Endothelial cell of hepatic sinusoid (primary cell): ENCODE measurements at regions not wholly inside any gene's neighbourhood (a gene's known extent, or its start where the extent isn't known, plus 50 kb on each side); places are given as distances from the start of the nearest gene placed in this dataset.
"Not testable (repeated sequence)": the region's sequence is repeated elsewhere in the genome, so short reads cannot be mapped to it uniquely, and the experiment has no call there.

Experiments
- in situ Hi-C: cut with HindIII; loops from 2 replicates; pipeline ENCODE4 v1.10.0; 2017; ENCODE audit warnings: low sequenced_read_pairs

DNA sequence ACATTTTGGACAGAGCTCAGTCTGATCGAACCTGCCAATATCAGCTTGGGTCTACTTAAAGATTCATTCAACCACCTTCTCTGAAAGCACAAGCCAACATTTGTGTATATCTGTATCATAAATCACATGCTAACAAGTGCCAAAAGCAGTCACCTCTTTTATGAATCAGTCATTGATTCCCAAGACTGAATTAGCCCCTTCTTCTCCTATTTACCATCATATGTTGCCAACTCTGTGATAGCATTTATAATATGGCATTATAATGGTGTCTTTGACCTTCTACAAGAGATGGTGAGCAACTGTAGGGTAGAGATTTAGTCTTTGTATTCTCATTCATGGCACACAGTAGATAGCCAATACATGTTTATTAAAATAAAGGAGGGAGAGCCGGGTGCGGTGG is 61.4 kb downstream of the DDX53 start:
- in situ Hi-C loops, result no loop called here

DNA sequence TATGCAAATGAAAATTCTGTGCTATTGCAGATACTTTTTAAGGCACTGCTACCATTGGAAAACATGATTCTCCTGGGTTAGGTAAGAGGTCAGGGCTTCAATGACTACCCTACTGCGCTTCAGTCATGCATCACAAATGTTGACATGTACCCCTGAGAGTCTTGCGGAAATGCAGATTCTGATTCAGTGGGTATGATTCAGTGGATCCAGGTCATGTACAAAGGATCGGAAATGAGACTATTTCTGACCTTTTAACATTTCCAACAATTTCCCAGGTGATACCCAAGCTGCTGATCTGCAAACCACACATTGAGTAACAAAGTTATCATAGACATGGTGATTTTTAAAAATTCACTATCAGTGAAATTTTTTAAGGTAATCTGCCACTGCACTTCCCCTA is 62.6 kb downstream of the DDX53 start:
- in situ Hi-C loops, result no loop called here

DNA sequence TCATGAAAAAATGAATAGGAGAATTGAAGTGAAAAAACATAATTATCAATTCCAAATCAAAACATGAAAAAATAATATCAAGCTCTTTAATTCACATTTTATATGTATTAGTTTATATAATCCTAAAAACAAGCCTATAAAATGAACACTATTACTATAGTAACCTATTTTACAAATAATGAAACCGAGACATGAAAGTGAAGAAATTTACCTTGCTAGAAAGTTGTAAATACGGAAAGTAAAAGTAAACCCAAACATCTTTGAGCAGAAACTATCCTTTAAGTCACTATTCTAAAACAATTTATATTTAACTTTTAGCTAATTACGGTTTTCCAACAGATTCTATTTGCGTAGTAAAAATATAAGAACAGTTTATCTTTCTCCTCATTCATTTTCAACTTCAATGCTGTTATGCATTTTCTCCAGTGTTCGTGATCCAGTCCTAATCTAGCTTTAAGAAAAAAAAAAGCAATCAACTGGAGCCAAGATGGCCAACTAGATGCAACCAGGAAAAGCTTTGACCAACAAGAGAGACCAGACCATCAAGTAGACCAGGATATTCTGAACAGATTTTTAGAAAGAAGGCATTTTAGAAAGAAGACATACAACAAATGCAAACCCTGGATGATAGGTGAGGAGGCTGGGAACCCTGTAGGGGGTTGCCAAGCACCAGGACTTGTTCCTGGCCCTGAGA is 67.0 kb downstream of the DDX53 start:
- in situ Hi-C loops, result no loop called here

DNA sequence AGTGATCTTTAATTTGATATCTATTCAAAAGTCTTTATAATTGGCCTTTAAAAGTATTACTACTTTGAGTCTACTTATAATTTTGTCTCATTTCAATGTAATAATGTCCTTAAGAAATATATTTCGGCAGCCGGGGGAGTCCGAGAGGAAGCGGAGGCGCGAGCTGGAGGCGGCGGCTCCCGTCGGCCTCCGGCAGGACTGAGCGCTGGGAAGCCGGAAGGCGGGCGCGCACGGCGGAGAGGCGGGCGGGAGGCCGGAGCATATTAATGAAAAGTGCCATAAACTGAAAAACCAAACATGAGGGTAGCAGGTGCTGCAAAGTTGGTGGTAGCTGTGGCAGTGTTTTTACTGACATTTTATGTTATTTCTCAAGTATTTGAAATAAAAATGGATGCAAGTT is 75.7 kb downstream of the DDX53 start:
- in situ Hi-C loops, result not testable (repeated sequence)

DNA sequence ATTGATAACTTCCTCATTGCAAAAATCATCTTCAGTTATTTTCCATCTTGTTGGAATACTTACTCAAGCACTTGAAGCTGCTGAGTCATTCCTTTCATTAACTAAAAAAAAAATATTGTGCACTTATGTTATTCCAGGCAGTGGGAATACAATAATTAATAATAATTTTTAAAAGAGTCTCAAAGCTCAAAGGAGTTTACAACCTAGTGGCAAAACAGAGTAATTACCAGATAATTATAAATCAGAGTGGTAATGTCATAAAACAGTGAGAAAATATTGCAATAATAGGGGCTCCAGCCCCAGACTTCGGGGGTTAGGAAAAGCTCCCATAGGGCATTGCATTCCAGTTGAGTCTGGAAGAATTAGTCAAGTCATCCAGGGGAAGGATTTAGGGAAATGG is 79.6 kb downstream of the DDX53 start:
- in situ Hi-C loops, result no loop called here

DNA sequence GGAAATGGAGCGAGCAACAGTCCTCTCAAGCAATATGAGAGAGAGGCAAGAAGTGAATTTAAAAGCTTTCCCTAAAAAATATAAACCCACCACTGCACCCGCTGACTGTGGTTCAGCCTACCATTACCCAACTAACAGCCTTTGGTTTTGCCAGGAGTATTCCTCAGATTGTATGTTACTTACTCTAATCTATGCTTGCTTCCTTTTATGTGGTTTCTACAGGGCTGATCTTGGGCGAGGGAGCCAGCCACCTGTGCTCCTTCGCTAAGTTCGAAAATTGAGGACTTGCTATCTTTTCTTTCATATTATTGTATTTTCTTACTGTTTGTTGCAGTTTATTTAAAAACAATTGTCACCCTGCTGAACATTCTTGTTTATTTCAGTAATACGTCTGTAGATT is 101.1 kb downstream of the DDX53 start:
- in situ Hi-C loops, result no loop called here

DNA sequence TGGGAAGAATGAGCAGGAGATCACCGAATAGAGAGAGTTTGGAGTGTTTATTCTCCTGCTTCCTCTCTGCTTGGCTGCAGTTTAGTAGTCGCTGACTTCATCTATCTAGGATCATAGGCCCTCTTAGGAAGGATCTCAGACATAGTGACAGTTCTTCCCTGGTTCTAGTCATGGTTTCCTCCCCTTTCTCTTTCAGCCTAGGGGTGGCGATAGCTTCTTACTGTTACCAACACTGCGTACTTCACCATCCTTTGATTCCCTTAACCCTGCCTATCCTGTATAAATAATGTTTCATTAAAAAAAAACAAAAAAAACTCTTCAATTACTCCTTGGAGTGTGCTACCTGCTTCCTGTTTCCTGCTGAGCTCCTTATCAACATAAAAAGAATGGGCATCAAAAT is 103.8 kb downstream of the DDX53 start:
- in situ Hi-C loops, result no loop called here

DNA sequence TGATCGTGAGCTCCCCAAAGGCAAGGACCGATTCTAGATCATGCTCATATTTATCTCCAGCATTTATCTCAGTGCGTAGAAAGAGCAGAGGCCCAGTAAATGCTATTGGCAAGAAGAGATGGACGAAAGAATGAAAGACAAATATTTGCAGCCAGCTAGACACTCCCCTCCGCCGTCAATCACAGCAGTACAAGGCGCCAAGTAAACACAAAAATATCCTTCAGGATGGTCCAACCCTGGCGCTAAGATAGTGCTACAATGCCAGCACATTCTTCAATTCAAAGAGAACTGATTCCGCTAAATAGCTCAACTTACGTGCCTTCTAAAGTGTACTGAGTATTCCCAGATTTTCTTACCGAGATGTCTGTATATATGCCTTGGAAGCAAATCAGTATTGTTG is 114.5 kb downstream of the DDX53 start:
- in situ Hi-C loops, result no loop called here

DNA sequence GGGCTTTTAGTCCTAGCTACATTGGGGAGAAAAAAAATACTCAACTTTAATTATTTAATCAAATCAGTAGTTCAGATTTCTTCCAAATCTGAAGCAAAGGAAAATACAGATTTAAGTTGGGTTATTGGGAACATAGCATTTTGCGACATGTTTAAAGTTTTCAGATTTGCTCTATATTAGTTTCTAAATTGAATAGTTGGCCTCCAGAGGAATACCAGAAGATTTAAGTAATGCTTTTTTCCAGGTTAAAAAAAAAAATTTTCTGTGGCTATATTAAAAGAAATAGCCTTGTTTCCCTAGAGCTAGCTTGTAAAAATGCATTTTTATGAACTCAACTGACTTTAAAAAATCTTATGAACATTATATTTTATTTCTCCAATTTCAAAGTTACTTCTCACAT is 115.9 kb downstream of the DDX53 start:
- in situ Hi-C loops, result no loop called here

DNA sequence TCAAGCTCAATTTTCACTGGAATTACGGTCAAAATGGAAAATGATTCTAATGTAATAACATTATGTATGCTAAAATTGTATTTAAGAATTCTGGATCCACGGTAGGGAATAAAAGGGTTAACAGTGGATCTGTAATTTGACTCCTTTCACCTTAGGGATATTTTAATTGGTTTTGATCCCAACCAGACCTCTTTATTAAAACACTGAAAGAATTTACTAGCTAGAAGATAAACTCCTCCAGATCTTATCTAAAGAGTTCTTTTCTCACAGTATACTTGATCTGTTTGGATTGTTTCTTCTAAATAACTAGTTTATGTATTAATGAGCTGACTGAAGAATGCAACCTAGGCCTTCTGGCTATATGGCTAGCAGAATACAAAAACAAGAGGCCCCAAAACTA is 118.4 kb downstream of the DDX53 start:
- in situ Hi-C loops, result no loop called here

DNA sequence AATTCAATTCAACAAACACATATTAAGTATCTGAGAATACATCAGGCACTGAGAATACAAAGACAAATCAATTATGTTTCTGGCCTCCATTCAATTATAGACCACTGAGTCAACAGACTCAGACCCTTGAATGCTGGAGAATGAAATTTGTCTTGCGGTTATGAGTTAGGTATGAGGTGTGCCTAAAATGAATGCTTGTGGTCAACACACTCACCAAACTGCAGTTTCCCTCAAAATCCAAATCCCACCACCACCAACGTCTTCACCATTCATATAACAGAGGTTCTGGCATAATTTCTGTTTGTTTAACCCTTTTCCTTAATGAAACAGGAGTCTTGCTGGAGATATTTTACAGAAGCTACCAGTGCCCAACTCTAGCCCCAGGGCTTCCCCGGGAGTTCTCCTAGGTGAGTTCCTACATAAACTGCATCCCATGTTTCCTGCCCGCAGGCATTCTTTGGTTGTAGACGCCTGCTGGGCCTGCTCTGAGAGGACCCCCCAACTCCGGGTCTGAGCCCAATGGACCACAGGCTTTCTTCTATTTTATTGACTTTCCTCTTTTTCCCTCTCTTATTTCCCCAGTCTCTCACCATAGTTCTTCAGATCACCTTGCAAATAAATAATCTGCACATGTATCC is 119.2 kb downstream of the DDX53 start:
- in situ Hi-C loops, result no loop called here

DNA sequence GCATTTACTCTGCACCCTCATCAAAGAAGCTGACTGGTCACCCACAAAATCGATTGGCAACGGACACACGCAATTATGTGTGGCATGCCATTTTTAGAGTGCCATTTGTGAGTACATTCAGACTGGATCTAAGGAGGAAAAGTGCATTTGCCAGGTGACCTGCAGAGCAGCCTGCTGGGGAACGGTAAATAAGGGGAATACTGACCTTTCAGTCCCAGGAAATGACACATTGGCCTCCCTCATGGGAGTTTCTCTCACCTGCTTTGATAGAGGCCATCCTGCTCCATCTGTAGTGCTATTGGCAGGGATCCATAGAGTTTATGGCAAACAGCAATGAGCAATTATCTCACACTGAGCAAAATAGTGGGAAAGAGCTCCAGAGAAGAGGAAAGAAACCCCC is 127.8 kb downstream of the DDX53 start:
- in situ Hi-C loops, result no loop called here

DNA sequence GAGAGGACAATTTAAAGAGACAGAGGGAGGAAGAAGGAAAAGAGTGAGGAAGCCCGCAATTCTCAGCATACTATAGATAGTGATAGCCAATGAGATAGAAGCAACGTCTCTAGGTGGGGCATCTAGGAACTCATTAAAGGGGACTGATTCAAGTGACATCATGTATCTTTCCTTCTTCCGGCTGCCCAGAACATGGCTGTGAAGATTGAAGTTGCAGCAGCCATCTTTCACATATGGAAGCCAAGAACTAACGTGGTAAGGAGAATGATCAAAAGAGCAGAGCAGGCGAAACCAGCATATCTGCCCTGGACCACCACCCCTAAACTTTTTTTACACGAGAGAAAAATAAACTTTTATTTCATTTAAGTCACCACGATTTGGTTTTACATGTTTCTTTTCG is 133.8 kb downstream of the DDX53 start:
- in situ Hi-C loops, result no loop called here

DNA sequence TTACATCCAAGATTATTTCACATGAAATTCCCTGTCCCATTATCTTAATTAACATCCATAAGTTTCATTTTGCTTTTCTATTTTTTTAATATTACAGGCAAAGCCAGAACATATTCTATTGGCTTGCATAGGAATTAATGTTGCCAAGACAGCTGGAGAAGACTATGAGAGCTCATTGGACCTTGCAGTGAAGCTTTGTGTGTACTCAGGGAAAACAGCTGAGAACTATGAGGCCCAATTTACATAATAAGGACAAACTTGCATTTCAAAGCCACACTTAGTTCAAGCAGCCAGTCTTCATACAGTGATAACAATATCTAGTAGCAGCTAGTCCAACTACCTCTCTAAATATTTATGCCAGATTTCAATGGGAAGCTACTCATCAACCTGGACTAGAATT is 134.4 kb downstream of the DDX53 start:
- in situ Hi-C loops, result no loop called here

DNA sequence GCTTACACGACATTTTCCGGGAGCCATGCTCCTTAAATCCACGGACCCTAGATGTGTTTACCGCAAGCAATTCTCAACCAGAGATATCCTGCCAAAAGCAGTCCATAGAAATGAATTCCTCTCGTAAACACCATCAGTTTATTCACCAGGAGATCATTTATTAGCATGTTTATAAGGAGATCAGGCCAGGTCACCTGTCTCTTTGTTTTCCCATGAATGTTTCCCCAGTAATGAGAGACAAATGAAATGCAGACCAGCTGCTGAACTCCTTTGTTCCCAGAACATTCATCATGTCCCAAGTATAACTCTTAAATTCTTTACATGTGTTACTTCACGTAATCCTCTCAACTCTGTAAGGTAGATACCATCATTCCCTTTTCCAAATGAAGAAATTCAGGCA is 137.1 kb downstream of the DDX53 start:
- in situ Hi-C loops, result no loop called here

DNA sequence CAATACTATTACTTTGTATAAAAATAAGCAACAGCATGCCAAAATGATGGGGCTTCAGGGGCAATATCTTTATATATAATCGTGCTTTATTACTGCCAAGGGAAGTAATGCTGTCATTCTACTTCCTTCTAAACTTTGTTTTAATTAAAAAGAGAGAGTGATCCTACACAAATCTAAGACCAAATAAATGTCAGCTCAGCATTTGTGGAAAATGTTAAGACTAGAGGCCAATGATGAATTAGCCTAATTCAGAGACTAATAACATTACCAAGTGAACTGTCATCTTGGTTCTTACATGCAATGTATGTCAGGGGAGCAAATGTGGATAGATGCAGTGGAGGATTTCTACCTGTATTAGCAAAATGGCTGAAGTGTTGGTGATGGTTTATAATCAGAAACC is 166.4 kb upstream of the PTCHD1 start:
- in situ Hi-C loops, result no loop called here

DNA sequence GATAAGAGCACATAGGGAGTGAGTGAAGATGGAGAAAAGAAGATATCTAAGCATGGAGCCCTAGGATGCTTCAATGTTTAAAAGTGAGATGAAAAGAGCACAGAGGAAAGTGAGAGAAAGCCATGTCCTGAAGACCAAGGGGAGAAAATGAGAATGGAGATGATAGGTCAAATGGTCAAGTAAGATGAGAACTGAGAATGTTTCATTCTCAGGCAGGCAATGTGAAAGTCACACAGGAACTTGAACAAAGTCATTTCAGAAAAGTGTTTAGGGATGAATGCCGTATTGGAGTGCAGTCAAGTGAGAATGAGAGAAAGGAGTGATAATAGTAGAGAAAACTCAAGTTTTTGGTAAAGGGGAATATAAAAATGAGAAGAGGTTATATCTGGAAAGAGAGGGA is 148.7 kb upstream of the PTCHD1 start:
- in situ Hi-C loops, result no loop called here

DNA sequence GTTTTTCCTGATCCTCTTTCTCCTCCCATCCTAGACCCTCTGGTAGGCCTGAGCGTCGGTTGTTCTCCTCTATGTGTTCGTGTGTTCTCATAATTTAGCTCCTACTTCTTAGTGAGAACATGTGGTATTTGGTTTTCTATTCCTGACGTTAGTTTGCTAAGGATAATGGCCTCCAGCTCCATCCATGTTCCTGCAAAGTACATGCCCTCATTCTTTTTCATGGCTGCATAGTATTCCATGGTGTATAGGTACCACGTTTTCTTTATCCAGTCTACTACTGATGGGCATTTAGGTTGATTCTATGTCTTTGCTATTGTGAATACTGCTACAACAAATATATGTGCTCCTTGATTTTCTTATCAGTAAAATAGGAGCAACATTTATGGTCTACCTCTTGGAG is 146.8 kb upstream of the PTCHD1 start:
- in situ Hi-C loops, result no loop called here

DNA sequence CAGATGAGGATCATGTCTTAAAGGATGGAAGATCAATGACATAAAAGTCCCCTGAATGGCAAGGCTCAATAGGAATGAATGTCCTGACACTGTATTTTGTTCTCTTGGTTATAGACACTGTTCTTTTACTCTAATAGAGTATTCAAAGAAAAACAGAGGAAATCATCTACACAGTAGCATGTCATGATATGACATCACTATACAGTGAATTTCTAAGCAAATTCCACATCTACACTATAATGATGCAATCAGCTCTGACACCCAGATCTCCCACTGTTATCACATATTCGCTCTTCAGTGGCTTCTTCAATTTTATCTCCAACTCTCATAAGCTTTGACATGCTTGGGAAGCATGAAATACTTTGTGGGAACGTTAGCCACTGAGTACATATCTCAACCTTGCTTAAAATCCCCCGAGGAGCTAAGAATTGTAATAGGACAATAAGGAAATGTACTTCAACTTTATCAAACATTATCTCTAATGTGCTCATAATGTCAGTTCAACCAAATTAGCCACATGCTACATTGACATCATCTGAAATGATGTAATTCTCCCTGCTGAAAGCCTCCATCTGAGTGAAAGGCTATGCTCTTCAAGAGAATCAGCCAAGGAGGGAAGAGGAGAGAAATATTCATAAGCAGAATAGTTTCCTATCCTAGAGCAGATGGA is 139.6 kb upstream of the PTCHD1 start:
- in situ Hi-C loops, result loop anchor here (5.0 kb wide), 1 partner anchor 67 kb away; no protein-coding TSS in a partner anchor

DNA sequence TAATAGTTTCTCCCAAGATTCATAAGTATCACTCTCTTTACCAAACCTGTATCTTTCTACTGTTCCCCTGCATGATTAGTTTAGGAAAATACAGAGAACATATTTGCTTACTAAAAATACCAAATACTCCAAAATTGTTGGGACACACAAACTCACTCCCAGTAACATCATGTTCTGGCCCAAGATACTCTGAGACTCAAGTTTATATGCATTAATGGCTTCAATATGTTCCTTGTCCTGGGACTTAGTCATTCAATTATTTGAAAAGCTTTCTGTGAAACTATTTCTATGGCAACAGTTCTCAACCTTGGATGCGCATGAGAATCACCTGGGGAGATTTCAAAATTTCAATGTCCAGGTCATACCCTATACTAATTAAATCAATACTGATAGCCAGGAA is 138.9 kb upstream of the PTCHD1 start:
- in situ Hi-C loops, result no loop called here

DNA sequence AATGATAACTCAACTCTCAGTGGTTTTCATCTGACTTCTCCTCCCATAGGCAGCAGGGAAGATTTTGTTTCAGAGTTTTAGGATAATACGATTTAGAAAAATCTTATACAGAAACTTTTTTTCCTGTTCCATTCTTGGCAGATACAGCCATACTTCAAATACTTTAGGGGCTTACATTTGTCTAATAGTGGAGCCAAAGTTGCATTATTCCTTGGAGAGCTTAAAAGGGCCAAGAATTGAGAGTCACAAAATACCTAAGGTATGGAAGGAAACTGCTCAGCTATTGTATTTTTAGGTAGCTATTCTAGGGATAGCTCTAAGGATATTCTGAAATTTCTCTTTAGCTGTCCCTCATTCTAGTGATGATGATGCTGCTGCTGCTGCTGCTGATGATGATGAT is 132.9 kb upstream of the PTCHD1 start:
- in situ Hi-C loops, result no loop called here

DNA sequence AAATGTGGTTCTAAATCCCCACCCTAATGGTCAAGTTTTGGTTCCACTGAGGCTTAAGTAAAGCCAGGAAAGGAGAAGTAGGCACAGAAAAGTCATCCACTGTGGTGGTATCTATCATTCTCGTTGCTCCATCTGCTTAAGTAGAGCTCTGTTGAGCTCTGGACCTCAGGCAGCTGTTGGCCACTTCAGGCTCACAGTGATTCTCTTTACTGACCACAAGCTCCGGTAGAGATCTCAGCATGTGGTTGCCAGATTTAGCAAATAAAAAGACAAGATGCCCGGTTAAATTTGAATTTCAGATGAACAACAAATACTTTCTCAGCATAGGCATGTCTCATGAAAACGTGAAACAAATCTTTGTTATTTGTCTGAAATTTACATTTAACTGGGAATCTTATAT is 132.3 kb upstream of the PTCHD1 start:
- in situ Hi-C loops, result no loop called here
